GM19397 (cell line): ENCODE measurements at regions not wholly inside any gene's neighbourhood (a gene's known extent, or its start where the extent isn't known, plus 50 kb on each side); places are given as distances from the start of the nearest gene placed in this dataset.
"Not testable (repeated sequence)": the region's sequence is repeated elsewhere in the genome, so short reads cannot be mapped to it uniquely, and the experiment has no call there.

Experiments
- ATAC-seq: cut with Tn5 transposase; IDR thresholded peaks from one replicate; pipeline ENCODE4 v1.9.1; 2021; ENCODE audit warnings: mild to moderate bottlenecking, moderate library complexity; ENCODE audit not compliant: unreplicated experiment

- no peak for ATAC-seq
Observed at GRCh38 chr12:126905752-126906151, 1361.2 kb upstream of the TMEM132C start.

DNA sequence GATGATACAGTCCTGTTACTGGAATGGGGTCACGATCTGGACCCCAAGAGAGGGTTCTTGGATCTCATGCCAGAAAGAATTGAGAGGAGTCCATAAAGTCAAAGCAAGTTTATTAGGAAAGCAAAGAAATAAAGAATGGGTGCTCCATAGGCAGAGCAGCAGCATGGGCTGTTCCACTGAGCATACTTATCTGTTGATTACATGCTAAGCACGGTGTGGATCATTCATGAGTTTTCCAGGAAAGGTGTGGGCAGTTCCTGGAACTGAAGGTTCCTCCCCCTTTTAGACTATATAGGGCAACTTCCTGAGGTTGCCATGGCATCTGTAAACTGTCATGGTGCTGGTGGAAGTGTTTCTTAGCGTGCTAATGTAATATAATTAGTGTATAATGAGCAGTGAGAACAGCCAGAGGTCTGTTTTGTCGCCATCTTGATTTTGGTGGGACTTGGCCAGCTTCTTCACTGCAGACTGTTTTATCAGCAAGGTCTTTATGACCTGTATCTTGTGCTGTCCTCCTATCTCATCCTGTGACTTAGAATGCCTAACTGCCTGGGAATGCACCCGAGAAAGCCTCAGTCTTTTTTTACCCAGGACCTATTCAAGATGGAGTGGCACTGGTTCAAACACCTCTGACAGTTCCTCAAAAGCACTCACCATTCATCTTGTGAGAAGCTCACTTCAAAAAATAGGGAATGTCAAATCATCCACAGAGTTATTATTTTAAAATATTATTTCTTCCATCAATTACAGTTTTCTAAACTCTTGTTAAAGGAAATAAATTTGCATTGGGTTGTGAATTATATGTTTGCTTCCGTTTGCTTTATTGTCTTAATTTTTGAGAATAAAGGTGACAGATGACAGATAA lies 1358.8 kb upstream of the TMEM132C start:
- no peak for ATAC-seq

DNA sequence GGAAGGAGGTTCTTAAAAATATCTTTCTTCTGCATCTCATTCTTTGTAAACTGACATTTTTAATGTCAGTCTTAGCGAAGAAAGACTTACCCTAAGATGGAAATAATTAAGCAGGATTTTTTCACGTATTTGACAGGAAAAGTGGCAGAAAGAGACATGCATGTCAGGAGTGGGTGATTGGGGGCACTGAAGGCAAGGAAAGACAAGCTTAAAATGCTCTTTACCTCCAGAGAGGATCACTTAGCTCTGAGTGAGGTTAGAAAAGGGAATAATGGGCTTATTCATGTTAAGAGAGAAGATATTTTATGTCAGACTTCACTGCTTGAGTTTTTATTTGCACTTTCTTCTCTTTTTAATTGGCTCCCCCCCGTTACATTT lies 1358.2 kb upstream of the TMEM132C start:
- no peak for ATAC-seq

GRCh38 chr12:126910570-126910969 lies 1356.4 kb upstream of the TMEM132C start:
- ATAC-seq = no peak

GRCh38 chr12:126912111-126912510 lies 1354.9 kb upstream of the TMEM132C start:
- ATAC-seq = no peak

- no peak for ATAC-seq
Observed at GRCh38 chr12:126914170-126914793, 1352.7 kb upstream of the TMEM132C start.

GRCh38 chr12:126915309-126915708 lies 1351.7 kb upstream of the TMEM132C start:
- ATAC-seq = no peak

- ATAC-seq = no peak
Observed at GRCh38 chr12:126926023-126926594, 1340.9 kb upstream of the TMEM132C start.

DNA sequence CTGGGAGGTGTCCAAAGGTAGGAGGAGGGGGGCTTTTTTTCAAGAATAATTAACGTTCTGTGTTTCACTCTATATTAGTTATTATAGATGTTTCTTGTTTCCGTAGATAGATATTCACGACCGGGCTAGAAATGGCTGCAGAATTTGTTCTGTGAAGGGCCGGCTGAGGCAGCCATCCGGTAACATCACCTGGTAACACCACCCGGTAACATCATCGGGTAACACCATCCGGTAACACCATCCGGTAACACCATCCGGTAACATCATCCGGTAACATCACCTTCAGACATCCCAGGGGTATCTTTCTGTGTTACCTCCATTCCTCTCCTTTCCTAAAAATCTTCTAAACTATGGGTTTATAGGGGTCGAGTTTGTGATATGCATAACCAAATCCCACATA lies 1336.7 kb upstream of the TMEM132C start:
- ATAC-seq = no peak

GRCh38 chr12:126932156-126932555 lies 1334.8 kb upstream of the TMEM132C start:
- ATAC-seq = no peak

- no peak for ATAC-seq
Observed at GRCh38 chr12:126935435-126935834, 1331.5 kb upstream of the TMEM132C start.

DNA sequence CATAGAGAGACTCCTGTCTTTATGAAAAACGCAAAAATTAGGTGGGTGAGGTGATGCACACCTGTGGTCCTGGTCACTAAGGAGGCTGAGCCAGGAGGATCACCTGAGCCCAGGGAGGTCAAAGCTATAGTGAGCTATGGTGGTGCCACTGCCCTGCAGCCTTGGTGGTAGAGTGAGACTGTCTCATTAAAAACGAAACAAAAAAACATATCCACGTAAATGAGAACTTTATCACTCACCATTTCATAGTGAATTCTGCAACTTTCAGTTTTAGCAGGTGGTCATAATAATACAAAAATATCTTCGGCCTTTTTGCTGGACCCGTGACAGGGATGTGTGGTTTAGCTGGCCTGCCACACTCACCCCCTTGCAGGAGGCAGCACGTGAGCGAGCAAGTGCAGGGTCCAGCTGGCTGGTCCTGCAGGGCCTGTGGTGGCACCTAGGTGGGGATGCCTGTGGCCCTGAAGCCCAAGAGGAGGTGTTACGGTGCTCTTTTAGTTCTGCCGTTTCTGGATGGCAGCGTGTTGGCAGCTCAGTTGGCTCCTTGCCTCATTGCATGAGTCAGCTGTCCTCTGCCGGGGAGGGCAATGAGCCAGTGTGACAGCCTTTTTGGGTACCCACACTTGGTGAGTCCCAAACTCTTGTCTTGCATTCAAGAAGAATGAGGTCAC lies 1330.7 kb upstream of the TMEM132C start:
- no peak for ATAC-seq

- no peak for ATAC-seq
Observed at GRCh38 chr12:126937431-126937830, 1329.5 kb upstream of the TMEM132C start.

DNA sequence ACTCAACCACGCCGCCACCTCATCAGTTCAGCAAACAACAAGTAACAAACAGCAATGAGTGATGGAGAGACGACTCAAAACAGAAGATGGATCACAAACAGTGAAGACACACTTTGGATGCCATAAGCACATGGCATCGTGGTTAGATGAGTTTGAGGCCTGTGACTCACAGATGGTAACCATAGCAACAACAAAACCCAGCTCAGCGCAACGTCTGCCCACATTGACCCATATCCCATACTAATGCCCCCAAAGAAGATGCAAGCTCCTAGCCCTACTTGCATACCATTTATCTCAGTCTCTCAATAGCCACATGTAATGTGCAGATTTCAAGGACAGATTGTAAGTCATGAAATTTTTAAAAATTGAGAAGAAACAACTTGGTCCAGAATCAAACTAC lies 1322.3 kb upstream of the TMEM132C start:
- no peak for ATAC-seq

DNA sequence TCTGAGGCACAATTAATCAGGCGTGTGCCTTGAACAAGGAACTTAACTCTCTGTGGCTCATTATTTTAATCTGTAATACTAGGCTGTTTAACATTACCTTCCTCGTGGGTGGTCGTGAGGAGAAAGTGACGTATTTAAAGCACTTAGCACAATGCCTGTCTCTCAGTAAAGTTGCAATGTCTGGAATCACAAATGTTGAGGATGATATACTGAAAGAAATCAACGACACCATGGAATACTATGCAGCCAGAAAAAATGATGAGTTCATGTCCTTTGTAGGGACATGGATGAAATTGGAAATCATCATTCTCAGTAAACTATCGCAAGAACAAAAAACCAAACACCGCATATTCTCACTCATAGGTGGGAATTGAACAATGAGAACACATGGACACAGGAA lies 1320.0 kb upstream of the TMEM132C start:
- ATAC-seq = not testable (repeated sequence)

DNA sequence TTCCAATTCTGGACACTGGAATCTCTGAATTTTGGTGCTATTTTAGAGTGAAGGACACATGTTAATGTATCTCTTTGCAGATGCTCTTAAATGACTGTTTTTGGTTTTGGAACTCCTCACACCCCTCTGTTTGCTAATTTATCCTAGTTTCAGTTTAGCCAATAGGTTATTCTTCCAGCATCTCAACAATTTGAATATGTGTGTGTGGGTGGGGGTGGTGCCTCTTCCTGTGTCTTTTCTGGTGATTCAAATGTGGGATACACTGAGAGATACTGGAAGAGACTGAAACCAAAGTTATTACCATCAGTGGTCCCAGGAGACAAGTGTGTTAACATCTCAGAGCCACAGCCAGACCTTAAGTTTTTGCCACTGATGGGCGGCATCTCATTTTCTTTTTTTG lies 1317.4 kb upstream of the TMEM132C start:
- no peak for ATAC-seq

DNA sequence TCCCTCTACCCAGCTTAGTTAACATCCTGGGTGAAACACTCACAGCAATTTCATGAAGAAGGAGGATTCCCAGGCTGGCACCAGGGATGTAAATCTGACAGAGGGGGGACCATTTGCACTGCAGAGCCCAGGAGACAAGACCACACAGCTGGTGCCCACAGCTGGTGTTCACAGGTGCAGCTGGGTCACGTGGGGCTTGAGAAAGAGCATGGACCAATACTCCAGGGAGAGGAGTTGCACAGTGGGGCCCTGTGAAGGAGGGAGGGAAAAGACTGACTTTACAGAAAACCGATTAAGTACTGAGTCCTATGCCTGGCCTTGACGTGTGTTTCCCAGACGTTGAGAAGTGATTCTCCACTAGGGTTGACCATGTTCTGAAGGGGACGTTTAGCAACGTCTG lies 1316.7 kb upstream of the TMEM132C start:
- no peak for ATAC-seq

GRCh38 chr12:126952096-126953007 lies 1314.6 kb upstream of the TMEM132C start:
- no peak for ATAC-seq

GRCh38 chr12:126953365-126953889 lies 1313.5 kb upstream of the TMEM132C start:
- no peak for ATAC-seq

GRCh38 chr12:126960221-126960620 lies 1306.7 kb upstream of the TMEM132C start:
- ATAC-seq = no peak
